T-helper 1 cell treated with Interleukin-12 subunit alpha and Interleukin-12 subunit beta and Interleukin-4 antibody, amounts not matched to agents 30 ng/mL and 1 ng/mL, for 36 hours (primary cell): ENCODE measurements at regions not wholly inside any gene's neighbourhood (a gene's known extent, or its start where the extent isn't known, plus 50 kb on each side); places are given as distances from the start of the nearest gene placed in this dataset.
"Not testable (repeated sequence)": the region's sequence is repeated elsewhere in the genome, so short reads cannot be mapped to it uniquely, and the experiment has no call there.

Experiments used
- intact Hi-C: fragments of 100-400 bp; cut with micrococcal nuclease; formaldehyde crosslinking; loops from one replicate; pipeline ENCODE4 v1.15.1; 2024

DNA sequence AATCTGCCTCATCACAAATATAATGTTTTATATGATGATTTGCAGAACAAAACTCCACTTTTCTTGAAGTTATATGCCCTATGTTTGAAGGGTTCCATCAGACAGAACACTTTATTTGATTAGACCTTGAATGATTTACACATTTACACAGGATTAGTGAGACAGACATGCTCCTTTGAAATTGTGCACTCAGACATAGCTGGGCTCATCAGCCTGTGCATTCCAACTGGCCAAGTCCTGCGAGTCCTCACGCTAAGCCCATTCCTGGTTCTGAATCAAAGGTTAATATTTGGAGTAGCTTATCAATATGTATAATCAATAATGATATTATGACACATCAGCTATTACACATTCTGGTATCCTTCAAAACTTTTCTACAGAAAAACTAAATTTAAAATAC, 173.6 kb downstream of the MBL2 start:
- intact Hi-C loops: no loop called here

DNA sequence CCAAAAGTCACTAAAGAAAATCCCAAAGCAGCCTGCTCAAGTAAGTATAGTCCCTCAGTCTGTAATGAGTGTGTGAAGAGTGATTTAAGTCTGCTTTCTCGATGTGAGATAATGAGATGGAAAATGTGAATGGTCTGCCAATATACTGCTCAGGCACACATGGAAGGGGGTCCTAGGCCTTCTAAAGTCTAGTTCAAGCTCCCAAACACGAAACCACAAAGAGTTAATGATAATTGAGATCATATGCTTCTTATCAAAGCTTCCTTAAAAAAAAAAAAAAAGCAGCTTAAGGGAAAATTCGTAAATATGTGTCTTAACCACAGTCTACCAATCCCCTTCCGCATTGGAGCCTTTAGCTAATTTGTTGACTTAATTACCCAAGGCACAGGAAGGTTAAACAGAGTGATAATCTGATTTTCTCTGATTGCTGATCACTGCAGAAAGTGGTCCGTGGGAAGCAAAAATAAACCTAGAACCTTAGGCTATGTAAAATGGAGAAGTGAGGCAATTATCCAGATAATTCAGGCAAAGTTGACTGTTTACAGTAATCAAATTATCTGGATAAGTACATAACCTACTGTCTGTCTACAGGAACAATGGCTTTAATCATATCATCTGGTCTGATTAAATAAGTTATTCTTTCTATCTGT, 172.9 kb downstream of the MBL2 start:
- intact Hi-C loops: no loop called here

DNA sequence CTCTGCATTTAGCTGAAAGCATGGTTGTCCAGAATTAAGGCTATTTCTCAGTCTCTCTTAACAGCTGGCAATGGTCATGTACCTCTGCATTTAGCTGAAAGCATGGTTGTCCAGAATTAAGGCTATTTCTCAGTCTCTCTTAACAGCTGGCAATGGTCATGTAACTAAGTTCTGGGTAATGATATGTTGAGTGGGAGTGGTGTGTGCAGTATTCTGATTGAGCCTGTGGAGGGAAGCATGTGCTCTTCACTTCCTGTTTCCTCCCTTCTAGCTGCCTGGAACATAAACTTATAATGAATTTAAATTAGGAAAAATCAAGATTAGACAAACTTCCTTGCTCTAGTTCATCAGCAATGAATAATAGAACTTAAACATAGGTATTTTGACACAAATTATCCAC, 168.5 kb downstream of the MBL2 start:
- intact Hi-C loops: not testable (repeated sequence)

DNA sequence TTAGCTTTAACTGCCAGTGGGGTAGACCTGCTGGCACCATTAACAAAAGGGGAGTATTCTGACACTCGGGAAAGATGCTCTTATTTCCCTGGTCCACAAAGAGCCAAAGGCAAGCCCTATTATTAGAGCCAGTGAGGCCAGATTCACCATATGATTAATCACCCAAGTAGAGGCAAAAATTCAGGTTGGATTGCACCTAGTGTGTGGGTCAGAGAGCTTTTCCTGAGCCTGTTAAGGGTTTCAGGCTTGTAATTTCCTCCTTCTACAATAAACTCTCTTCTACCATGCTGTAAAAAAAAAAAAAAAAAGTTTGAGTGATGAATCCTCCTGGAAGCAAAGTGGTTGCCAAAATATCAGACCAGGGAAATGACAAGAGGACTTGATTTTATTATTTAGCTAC, 163.5 kb downstream of the MBL2 start:
- intact Hi-C loops: no loop called here

DNA sequence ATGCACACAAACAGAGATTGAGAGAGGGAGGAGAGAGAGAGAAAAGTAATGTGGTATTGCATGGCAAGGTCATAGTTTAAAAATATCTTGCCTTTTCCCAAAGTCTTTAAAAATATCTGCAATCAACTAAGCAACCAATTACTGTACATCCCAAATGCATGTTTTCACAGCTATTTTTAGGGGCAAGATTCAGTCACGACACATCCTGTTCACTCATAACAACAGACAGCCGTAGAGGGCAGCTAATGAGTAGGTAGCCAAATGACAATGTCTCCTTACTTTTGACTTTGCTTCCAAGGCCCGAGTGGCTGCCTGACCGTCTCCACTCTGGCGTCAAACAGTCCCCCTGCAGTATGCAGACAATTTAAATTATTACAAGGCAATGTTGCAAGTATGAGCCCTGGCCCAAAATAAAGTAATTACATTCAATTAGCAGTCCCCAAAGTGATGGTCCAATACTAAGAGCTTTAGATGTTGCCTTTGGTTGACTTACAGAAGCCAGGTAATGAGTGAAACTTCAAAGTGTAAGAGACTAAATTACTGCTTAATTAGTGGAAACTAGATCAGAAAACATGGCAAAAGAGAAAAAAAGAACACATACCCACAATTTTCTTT, 162.9 kb downstream of the MBL2 start:
- intact Hi-C loops: no loop called here

DNA sequence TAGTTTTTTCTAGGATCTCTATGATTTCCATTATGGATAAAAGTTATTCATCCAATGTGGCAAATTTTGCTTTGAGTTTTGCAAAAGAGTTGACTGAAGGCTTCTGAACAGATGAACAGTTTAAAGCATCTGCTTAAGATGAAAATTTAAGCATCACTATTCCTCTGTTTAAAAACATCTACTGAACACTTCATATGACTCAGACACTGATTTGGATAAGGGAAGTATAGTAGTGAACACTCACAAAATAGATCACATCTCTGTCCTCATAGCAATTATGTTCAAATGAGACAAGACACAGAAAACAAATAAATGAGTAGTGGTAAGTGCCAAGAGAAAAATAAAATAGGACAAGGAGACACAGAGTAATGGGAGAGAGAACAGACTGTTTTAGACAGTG, 157.3 kb downstream of the MBL2 start:
- intact Hi-C loops: no loop called here

DNA sequence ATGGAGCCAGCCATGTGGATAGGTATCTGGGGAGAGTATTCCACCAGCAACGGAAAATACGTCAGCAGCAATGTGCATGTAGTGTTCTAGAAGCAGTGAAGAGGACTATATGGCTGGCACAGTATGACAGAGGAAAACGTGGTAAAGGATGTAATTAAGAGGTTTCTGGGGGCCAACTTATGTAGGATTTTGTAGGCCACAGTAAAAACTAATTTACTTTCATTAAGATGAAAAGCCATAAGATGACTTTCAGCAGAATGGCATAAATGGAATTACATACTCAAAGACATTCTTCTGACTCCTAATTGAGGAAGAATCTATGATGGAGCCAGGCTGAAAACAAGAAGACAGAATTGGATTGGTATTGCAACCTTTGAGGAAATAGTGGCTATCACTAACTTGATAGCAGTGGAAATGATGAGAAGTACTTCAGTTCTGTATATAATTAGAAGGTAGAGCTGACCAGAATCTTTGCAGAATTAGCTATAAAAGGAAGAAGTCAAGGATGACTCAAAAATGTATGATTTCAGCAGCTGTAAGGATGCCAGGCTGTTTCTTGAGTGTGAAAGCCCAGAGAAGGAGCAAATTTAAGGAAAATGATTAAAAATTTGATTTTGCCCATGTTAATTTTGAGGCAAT, 156.7 kb downstream of the MBL2 start:
- intact Hi-C loops: no loop called here

DNA sequence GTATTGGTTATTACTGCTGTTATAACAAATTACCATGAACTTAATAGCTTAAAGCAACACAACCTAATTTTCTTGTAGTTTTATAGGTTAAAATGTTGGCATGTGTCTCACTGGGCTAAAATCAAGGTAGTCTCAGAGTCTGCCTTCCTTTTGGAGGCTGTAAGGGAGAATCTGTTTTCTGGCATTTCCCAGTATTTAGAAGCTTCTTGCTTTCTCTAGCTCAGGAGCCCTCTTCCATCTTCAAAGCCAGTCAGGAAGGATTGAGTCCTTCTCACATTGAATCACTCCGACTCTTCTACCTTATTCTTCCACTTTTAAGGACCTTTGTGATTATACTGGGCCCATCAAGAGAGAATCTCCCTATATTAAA, 156.2 kb downstream of the MBL2 start:
- intact Hi-C loops: no loop called here

DNA sequence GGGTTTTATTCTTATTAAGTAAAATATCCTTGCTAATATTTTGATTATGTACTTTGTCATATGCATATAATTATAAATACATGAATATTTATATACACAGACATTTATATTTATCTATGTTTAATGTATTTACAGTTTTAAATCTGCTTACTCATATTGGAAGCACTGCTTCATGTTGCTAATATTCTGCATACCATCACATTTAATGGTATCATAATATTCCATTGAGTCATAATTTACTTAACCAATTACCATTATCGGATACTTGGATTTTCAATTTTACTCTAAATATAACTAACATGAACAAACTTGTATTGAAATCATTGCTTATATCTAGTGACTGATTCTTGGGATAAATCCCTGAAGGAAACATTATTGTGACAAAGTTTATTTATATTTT, 155.2 kb downstream of the MBL2 start:
- intact Hi-C loops: no loop called here

DNA sequence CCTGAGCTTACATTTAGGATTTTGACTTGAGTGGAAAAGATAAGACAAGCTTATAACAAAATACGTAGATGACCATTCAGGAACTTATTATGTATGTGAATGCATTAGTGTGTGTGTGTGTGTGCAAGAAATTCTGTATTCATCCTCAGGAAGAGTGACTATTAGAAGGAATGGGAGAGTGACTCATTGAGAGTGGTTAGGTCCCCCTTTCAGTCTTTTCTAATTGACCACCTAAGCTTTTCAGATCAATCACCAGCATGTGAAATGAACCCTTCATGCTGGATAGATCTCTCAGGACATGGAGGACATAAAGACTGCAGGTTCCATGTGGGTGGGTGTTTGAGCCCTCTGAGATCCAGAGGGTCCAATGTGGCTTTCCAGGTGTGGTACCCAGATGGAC, 153.5 kb downstream of the MBL2 start:
- intact Hi-C loops: no loop called here

DNA sequence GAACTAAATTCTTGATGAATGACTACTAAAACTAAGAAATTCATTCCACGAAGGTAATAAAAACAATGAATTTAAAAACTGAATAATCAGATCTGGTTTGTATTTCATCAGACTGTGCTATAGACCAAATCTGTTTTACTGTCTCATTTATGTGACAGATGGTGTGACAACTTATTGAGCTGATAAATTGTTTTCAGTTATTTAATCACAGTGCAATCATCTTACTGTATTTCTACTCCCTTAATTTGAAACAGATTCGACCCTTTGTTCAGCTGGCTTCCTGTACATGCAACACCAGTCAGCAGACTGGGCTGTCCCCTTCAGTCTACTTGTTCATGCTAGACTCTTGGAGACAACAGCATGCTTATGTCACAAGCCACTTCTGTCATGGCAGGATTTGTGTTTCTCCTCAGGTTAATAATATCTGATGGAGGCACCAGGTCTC, 150.9 kb downstream of the MBL2 start:
- intact Hi-C loops: no loop called here

DNA sequence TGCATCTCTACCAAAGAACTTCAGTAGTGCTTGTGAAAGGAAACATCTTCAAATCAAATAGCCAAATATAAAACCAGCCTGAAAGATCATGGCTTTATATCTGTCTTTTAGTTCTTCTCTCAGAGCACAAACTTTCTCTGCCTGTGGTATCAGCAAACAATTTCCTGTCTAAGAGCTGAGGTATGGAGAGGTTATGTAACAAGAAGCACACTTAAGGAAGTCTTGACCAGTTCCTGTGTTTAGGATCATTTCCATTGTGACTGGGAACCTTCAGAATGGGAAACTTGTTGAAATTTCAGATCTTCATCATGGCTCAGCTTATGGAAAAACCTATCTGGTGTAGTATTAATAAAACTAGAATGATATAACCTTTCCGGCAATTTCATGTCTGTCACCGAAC, 148.8 kb downstream of the MBL2 start:
- intact Hi-C loops: no loop called here

DNA sequence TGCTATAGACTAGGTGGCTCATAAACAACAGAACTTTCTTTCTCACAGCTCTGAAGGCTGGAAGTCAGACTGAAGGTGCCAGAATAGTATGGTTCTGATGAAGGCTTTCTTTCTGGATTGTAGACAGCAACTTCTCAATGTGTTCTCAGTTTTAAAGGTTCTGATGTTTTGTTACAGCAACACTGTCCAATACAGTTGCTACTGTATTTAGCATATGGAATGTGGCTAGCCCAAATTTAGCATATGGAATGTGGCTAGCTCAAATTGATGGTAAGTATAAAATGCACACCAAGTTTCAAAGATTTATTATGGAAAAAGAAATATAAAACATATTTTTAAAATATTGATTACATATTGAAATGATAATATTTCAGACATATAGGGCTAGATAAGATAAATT, 145.3 kb downstream of the MBL2 start:
- intact Hi-C loops: no loop called here

DNA sequence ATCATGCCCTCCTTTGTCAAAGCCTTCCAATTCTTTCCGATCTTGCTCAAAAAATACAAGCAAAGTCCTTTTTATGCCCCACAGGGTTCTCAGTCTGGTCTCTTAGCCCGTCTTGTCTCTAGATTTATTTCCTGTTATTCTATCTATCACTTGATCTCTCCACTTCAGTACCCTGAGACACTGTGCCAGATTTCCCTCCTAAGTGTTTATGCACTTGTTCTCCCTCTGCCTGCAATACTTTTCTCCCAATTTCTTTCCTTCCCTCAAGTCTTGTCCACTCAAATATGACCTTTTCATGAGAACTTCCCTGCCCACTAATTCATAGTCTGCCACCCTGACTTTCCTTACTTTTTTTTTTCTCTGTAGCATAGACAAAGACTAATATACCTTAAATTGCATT, 141.4 kb downstream of the MBL2 start:
- intact Hi-C loops: no loop called here

DNA sequence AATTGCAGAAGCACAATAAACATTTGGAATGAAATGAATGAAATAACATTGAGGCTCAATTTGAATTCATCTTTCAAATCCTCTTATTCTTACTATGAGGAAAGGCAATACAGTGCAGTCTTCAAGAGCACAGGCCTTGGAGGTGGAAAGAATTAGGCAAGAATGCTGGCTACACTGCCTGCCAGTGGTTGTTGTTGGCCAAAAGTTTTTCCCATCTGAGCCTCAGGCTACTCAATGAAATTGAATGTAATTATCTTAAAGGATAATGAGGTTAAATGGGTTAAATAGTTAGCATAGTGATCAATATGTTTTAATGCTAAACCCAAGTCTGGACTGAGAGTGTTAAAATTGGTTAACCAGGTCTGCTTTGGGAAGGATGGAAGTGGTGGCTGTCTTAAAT, 140.9 kb downstream of the MBL2 start:
- intact Hi-C loops: no loop called here

DNA sequence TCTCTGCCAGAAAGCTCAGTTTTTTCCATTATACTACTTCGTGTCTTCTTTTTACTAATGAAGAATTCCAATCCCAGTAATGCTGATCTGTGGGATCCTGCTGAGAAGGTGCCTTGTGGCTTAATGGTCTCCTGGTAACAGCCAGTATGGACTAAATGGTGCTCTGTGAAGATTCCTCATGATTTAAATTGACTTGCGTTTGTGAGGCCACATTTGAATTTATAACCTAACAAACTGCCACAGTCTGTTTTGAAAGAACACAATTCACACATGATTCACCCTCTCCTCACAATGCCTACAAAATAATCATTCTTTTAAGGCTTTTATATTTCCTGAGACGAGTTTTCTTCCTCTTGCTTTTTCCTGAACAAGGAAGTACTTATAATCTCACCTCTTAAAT, 140.0 kb downstream of the MBL2 start:
- intact Hi-C loops: no loop called here

DNA sequence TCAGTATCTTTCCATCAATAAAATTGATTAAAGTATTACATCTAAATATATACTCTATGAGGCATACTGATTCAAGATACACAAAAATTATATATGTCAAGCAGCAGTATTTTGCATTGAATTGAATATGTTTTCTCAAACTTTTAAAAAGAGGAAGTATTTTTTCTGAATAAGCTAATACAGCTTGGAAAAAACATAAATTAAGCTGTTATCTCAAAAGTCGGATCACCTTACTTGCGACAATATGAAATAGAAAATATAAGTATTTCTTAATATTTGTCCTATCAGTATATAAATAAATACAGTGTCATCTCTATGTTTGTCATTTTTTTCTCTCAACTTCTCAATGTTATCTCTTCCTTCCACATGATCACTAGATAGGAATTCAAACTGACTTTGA, 139.3 kb downstream of the MBL2 start:
- intact Hi-C loops: no loop called here

DNA sequence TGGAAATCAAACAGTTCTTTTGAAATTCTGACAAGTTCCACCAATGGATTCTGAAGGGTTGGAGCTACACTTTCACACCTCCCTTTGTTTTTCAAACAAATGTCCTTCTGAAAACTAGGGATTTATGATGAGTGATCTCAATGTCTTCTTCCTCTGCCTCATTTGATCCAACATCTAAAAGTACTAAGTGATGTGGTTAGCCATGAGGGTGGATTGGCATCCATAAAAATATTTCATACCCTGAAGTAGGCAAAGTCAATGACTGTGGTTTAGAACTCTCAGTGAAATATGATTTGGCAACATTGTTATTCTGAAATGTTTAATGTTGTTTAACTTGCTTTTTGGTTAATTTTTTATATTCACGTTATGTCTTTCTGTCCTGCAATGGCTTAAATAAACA, 136.9 kb downstream of the MBL2 start:
- intact Hi-C loops: no loop called here

DNA sequence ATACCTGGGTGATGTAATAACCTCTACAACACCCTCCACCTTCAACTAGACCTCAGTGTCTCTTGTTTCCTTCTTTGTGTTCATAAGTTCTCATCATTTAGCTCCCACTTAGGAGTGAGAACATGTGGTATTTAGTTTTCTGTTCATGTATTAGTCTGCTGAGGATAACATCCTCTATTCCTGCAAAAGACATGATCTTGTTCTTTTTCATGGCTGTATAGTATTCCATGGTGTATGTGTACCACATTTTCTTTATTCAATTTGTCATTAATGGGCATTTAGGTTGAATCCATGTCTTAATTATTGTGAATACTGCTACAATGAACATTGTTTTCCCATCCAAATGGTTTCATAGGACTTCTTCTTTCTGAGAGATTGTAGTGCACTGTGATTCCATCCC, 135.7 kb downstream of the MBL2 start:
- intact Hi-C loops: no loop called here

DNA sequence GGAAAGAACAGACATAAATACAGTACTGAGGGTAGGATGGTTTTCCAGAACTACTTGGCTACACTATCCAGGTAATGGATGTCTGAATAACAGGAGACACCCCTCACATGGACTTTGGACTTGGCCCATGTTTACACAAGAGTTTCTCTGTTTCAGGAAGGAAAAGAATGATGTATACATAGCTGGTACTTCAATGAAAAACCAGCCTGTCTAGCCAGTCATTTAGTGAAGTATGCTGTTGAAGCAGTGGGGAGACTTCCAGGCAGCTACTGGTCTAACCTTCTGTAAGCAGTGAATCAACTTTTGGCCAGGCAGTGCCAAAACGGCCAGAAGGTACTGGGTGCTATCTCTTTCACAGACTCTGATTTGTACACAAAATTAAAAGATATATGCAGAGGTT, 135.0 kb downstream of the MBL2 start:
- intact Hi-C loops: no loop called here

DNA sequence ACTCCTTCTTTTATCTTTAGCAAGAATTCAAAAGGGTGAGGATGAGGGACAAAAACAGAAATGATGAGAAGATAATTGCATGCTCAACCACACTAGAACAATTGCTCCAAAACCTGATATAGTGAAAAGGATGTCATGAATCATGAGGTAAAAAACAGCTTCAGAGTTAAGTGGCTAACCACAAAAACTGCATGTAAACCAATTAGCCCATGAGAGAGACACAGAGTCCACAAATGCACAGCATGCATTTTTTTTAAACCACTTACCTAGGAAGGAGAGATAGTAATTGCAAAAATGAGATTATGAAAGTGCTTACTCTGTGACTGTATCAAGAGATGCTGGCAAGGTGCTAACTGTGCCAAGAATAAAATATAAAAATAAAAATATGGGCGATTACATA, 132.9 kb downstream of the MBL2 start:
- intact Hi-C loops: no loop called here

DNA sequence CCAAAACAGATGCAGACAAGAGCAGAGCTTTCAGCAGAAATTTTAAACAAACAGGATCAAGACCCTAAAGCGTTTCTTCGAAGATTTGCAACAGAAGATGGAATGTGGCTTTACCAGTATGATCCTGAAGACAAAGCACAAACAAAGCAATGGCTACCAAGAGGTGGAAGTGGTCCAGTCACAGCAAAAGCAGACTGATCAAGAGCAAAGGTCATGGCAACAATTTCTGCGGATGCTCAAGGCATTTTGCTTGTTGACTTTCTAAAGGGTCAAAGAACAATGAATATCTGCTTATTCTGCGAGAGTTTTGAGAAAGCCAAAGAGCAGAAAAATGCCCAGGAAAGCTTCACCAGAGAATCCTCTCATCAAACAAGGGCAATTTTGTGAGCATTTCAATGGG, 130.4 kb downstream of the MBL2 start:
- intact Hi-C loops: no loop called here
